HepG2 (cell line): ENCODE measurements at regions not wholly inside any gene's neighbourhood (a gene's known extent, or its start where the extent isn't known, plus 50 kb on each side); places are given as distances from the start of the nearest gene placed in this dataset.

Source experiments
- CTCF ChIP-seq: sonication (generic); formaldehyde crosslinking; IDR thresholded peaks from 2 replicates; pipeline ENCODE4 v1.5.0; 2020; ENCODE audit warnings: mild to moderate bottlenecking, missing genetic modification reagents, moderate library complexity
- SMARCC2 ChIP-seq: fragments of 450-650 bp; IDR thresholded peaks from 2 replicates; pipeline ENCODE4 v1.6.1; 2017; ENCODE audit warnings: antibody characterized with exemption, mild to moderate bottlenecking
- SUZ12 ChIP-seq: fragments of 150-350 bp; IDR thresholded peaks from 2 replicates; pipeline ENCODE4 v1.6.1; 2014; ENCODE audit warnings: low read depth, low read length

DNA sequence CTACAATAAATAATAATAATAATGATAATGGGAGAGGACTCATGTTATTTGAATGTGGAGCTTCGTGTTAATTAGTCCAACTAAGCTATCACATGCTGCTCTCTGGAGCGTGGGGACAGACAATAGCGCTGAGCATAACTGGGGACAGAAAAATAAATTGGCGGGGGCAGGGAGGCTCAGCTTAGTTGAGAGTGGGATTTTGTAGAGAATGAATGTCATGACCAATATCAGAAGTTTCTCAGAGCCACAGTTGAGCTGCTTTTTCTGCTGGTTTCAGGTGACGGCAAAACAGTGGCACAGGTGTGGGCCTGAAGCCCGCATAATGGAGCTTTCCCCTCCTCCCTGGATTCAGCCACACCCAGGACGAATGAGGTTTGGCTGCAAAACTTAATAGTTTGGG is 111.1 kb upstream of the CAB39 start:
- no peak for TF ChIP-seq SUZ12
- TF ChIP-seq CTCF (CRISPR knock-in tag), result no peak
- TF ChIP-seq SMARCC2, result no peak
